NT2/D1 (cell line): ENCODE measurements at regions not wholly inside any gene's neighbourhood (a gene's known extent, or its start where the extent isn't known, plus 50 kb on each side); places are given as distances from the start of the nearest gene placed in this dataset.

Experiments
- YY1 ChIP-seq: IDR thresholded peaks from 2 replicates; pipeline ENCODE4 v1.6.1; 2011; ENCODE audit not compliant: insufficient read length, insufficient read depth
- ZNF274 ChIP-seq: IDR thresholded peaks from 2 replicates; pipeline ENCODE4 v1.6.1; 2011; ENCODE audit warnings: mild to moderate bottlenecking, low read depth, low read length

DNA sequence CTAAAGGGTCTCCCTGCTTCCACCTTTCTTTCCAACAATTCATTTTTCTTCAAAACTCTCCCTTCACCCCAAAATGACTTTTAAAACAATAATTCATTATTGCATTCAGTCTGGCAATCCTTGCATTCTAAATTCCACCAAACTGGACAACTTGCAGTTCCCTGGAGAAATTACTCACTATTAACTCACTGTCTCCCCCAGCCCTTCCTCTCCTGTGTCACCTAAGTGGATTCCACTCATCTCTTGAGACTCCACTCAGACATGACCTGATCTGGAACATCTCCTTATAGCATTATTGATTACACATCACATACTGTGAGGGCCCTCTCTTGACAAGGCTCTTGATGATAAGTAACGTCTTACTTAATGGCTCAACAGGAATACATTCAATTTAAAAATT, 257.1 kb downstream of the BRINP2 start:
- TF ChIP-seq YY1, result no peak
- no peak for TF ChIP-seq ZNF274
